H1 (cell line): ENCODE measurements at regions not wholly inside any gene's neighbourhood (a gene's known extent, or its start where the extent isn't known, plus 50 kb on each side); places are given as distances from the start of the nearest gene placed in this dataset.

ENCODE experiments used
- CTCF ChIA-PET: fragments of 300-600 bp; sonication (Branson Sonifier 250); formaldehyde crosslinking; loops from one replicate; lab custom pipeline; 2021; ENCODE audit not compliant: partially characterized antibody; lab: Charles Lee
- POLR2A ChIA-PET: fragments of 300-600 bp; sonication (Branson Sonifier 250); formaldehyde crosslinking; loops from one replicate; lab custom pipeline; 2021; ENCODE audit warnings: inconsistent platforms; ENCODE audit not compliant: partially characterized antibody; lab: Charles Lee
- DNase-seq, 2 experiments: peaks; one replicate each; pipeline versions ENCODE4 v3.0.0 to v3.0.0-alpha.2; 2010 to 2022; ENCODE audit warnings: low spot score in 2 of 2, low read depth in 1 of 2, mixed read lengths in 1 of 2
- FAIRE-seq: peaks from 2 replicates; lab custom pipeline; 2011; peaks lifted over from hg19 to GRCh38; lab: Jason Lieb, UNC
- H2AFZ ChIP-seq: 2 replicates; pipeline ENCODE4 v1.8.1; 2012; ENCODE audit warnings: low read length, inconsistent platforms
- H2AK5ac ChIP-seq: 2 replicates; pipeline ENCODE4 v1.6.1; 2013; ENCODE audit warnings: low read depth, low read length
- H2BK120ac ChIP-seq: replicated peaks from 2 replicates; pipeline ENCODE3; 2013; ENCODE audit warnings: low read depth, low read length, inconsistent platforms
- H2BK12ac ChIP-seq: 2 replicates; pipeline ENCODE4 v1.6.1; 2013; ENCODE audit warnings: low read depth, low read length
- H2BK15ac ChIP-seq: 2 replicates; pipeline ENCODE4 v1.6.1; 2013; ENCODE audit warnings: low read length
- H2BK20ac ChIP-seq: 2 replicates; pipeline ENCODE4 v1.6.1; 2013; ENCODE audit warnings: low read length
- H2BK5ac ChIP-seq: 2 replicates; pipeline ENCODE4 v1.6.1; 2013; ENCODE audit warnings: low read depth, low read length
- H3K14ac ChIP-seq: 2 replicates; pipeline ENCODE4 v1.6.1; 2013; ENCODE audit warnings: inconsistent platforms; ENCODE audit not compliant: insufficient read length
- H3K18ac ChIP-seq: 2 replicates; pipeline ENCODE4 v1.6.1; 2013; ENCODE audit warnings: low read length; ENCODE audit errors: extremely low read depth
- H3K23ac ChIP-seq: 2 replicates; pipeline ENCODE4 v1.6.1; 2013; ENCODE audit warnings: inconsistent platforms; ENCODE audit not compliant: insufficient read length
- H3K23me2 ChIP-seq: 2 replicates; pipeline ENCODE4 v1.6.1; 2013; ENCODE audit warnings: low read depth, low read length
- H3K27ac ChIP-seq: 2 replicates; pipeline ENCODE4 v1.6.1; 2011; ENCODE audit warnings: low read depth, low read length, inconsistent platforms
- H3K27me3 ChIP-seq, 4 experiments: replicated peaks in 1 of 4; 1 replicate in 1 of 4; 2 replicates in 3 of 4; pipeline versions ENCODE4 v1.6.1 to v1.8.1; 2011 to 2013; ENCODE audit warnings: low read length in 3 of 4, mild to moderate bottlenecking in 3 of 4, inconsistent platforms in 2 of 4, mixed read lengths in 2 of 4, moderate library complexity in 1 of 4; ENCODE audit not compliant: control insufficient read depth in 3 of 4, insufficient read depth in 3 of 4; ENCODE audit errors: extremely low read depth in 1 of 4
- H3K36me3 ChIP-seq, 4 experiments: 2 replicates each; pipeline versions ENCODE4 v1.6.1 to v1.8.1; 2011 to 2013; ENCODE audit warnings: mild to moderate bottlenecking in 4 of 4, low read length in 3 of 4, moderate library complexity in 2 of 4, control low read depth in 1 of 4, inconsistent platforms in 1 of 4; ENCODE audit not compliant: insufficient read depth in 4 of 4, control insufficient read depth in 2 of 4
- H3K4ac ChIP-seq: replicated peaks from 2 replicates; pipeline ENCODE3; 2013; ENCODE audit warnings: low read length, low read depth, mixed read lengths, inconsistent platforms; ENCODE audit not compliant: insufficient read length
- H3K4me1 ChIP-seq, 4 experiments: replicated peaks in 1 of 4; 1 replicate in 1 of 4; 2 replicates in 3 of 4; pipeline versions ENCODE4 v1.6.1 to v1.8.1; 2011 to 2013; ENCODE audit warnings: low read length in 3 of 4, inconsistent platforms in 2 of 4, mixed read lengths in 1 of 4; ENCODE audit not compliant: insufficient read depth in 4 of 4, control insufficient read depth in 3 of 4
- H3K4me2 ChIP-seq, 2 experiments: 2 replicates each; pipeline versions ENCODE4 v1.6.1 to v1.8.1; 2011 to 2013; ENCODE audit warnings: low read depth in 2 of 2, low read length in 2 of 2, control low read depth in 1 of 2, inconsistent platforms in 1 of 2, mild to moderate bottlenecking in 1 of 2; ENCODE audit not compliant: insufficient read depth in 1 of 2
- H3K4me3 ChIP-seq, 4 experiments: fragments of 200-600, 300-600 bp in 1 of 4; sonication (generic), shearing (Covaris generic), sonication (Bioruptor Twin) in 1 of 4; 2 replicates each; pipeline versions ENCODE4 v1.5.1 to v1.8.1; 2011 to 2016; ENCODE audit warnings: low read length in 4 of 4, low read depth in 3 of 4, control low read depth in 2 of 4, inconsistent platforms in 2 of 4, mild to moderate bottlenecking in 2 of 4, mixed read lengths in 1 of 4, moderate library complexity in 1 of 4; ENCODE audit not compliant: insufficient read depth in 2 of 4; ENCODE audit errors: extremely low read depth in 1 of 4
- H3K56ac ChIP-seq: replicated peaks from 2 replicates; pipeline ENCODE3; 2013; ENCODE audit warnings: low read depth, mild to moderate bottlenecking, mixed read lengths, low read length, inconsistent platforms; ENCODE audit not compliant: insufficient read length
- H3K79me1 ChIP-seq: 2 replicates; pipeline ENCODE4 v1.6.1; 2013; ENCODE audit warnings: low read depth, low read length, control low read depth
- H3K79me2 ChIP-seq, 2 experiments: 2 replicates each; pipeline versions ENCODE4 v1.6.1 to v1.8.1; 2012 to 2013; ENCODE audit warnings: low read length in 2 of 2, mild to moderate bottlenecking in 2 of 2, inconsistent platforms in 1 of 2; ENCODE audit not compliant: insufficient read depth in 2 of 2, control insufficient read depth in 1 of 2
- H3K9ac ChIP-seq, 4 experiments: replicated peaks in 1 of 4; 1 replicate in 1 of 4; 2 replicates in 3 of 4; pipeline versions ENCODE4 v1.6.1 to v1.8.1; 2011 to 2013; ENCODE audit warnings: low read depth in 3 of 4, low read length in 3 of 4, control low read depth in 2 of 4, mild to moderate bottlenecking in 2 of 4, moderate library complexity in 2 of 4, inconsistent platforms in 1 of 4; ENCODE audit errors: extremely low read depth in 1 of 4
- H3K9me3 ChIP-seq, 2 experiments: 2 replicates each; pipeline versions ENCODE4 v1.6.1 to v1.8.1; 2012 to 2013; ENCODE audit warnings: mild to moderate bottlenecking in 2 of 2, moderate library complexity in 2 of 2, control low read depth in 1 of 2, inconsistent platforms in 1 of 2, low read depth in 1 of 2, low read length in 1 of 2, mixed read lengths in 1 of 2; ENCODE audit not compliant: insufficient read depth in 2 of 2
- H4K20me1 ChIP-seq, 2 experiments: replicated peaks in 1 of 2; 2 replicates each; pipeline versions ENCODE3 to v1.8.1; 2011 to 2013; ENCODE audit warnings: inconsistent platforms in 2 of 2, low read length in 2 of 2, mild to moderate bottlenecking in 1 of 2; ENCODE audit not compliant: insufficient read depth in 2 of 2, control insufficient read depth in 1 of 2
- H4K5ac ChIP-seq: 2 replicates; pipeline ENCODE4 v1.6.1; 2013; ENCODE audit warnings: low read length, low read depth, mixed read lengths, inconsistent platforms; ENCODE audit not compliant: insufficient read length
- H4K8ac ChIP-seq: 2 replicates; pipeline ENCODE4 v1.8.0; 2013; ENCODE audit warnings: mild to moderate bottlenecking, moderate library complexity, low read length, inconsistent platforms; ENCODE audit not compliant: insufficient read depth; ENCODE audit errors: extremely low read depth
- H4K91ac ChIP-seq: replicated peaks from 2 replicates; pipeline ENCODE3; 2013; ENCODE audit warnings: low read length, mixed read lengths, inconsistent platforms; ENCODE audit not compliant: insufficient read length
- CREB1 ChIP-seq: IDR thresholded peaks from 2 replicates; pipeline ENCODE4 v1.6.1; 2012; ENCODE audit warnings: inconsistent platforms
- WGBS, 2 experiments: shearing (Covaris generic) in 1 of 2; methylation state at CpG; one replicate each; pipeline versions ENCODE4 v1.1.6 to v1.1.7; 2013 to 2015; ENCODE audit warnings: low lambda C conversion rate in 2 of 2, mixed read lengths in 2 of 2, inconsistent platforms in 1 of 2, low coverage in 1 of 2, missing lambda C conversion rate in 1 of 2; ENCODE audit not compliant: insufficient replicate concordance in 2 of 2, insufficient coverage in 1 of 2, insufficient read length in 1 of 2; ENCODE audit errors: extremely low coverage in 1 of 2, missing lambda C conversion rate in 1 of 2; 5-methylcytosine and 5-hydroxymethylcytosine counted together

DNA sequence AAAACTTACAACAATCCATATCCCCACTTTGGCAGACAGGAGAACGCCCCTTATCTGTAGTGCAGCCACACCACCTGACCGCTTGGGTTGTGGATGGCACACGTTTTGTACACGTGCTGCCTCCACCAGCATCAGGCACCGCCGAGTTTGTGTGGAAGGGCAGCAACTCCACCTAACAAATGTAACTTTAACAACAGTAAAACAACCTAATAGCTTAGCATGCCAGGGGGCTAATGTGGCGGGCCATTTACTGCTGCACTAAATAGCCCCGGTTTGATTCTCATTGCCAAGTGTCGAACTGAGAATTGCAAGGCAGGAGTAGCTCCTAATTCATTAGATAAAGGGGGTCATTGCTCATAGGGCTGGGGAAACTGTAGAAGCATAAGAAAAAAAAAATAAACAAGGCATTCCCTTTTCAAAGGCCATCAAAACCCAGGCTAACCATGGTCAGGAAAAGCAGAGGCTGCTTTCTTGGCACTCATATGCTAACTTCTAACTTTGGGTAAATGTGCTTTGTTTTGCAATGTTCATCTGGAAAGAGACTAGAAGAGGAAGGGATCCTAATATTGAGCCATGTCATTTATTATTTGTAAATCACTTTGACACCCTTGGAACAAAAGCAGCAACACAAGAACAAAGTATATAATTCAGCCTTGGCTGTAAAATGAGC lies 279.7 kb upstream of the SOX5 start:
- POLR2A ChIA-PET = no interaction called here
- Histone ChIP-seq H4K8ac (no peak overlapping the region), H3K36me3 (no peaks in the 10 kb centered on the region), H2BK120ac (no peak overlapping the region), H4K91ac (no peak overlapping the region), H3K14ac (no peak overlapping the region), H4K5ac (no peak overlapping the region), H3K23me2 (no peaks in the 10 kb centered on the region; the same call in 1 of the 2 replicates), H2BK12ac (0 out of 2 replicates have a peak overlapping the region, but pooled peaks have one; percentile 72), H3K4me3 (no peak overlapping the region), H3K56ac (no peak overlapping the region), H3K9ac (no peak overlapping the region; a peak in 1 of 7 replicates), H2AK5ac (no peak overlapping the region; the same call in 1 of the 2 replicates), H2AFZ (no peak overlapping the region; the same call in 1 of the 2 replicates), H3K27ac (no peak overlapping the region), H3K18ac (no peak overlapping the region), H3K4ac (peak overlapping the region; percentile 15), H3K4me2 (peak overlapping the region in 1 of 2 experiments; percentile 6; a peak in 1 of 4 replicates), H2BK5ac (no peak overlapping the region; the same call in 1 of the 2 replicates), H2BK15ac (no peak overlapping the region), H3K23ac (no peak overlapping the region), H3K79me2 (no peaks in the 10 kb centered on the region), H2BK20ac (no peak overlapping the region), H3K4me1 (peaks cover 0 to 8% (median 4%) of the 10 kb centered on the region in 4 experiments; a peak in 3 of 7 replicates), H3K27me3 (no peaks in the 10 kb centered on the region), H3K9me3 (no peaks in the 10 kb centered on the region), H3K79me1 (no peaks in the 10 kb centered on the region), H4K20me1 (no peaks in the 10 kb centered on the region)
- TF ChIP-seq CREB1 = no peak
- 83% methylated on average over 9 of the region's 9 CpGs; no CpG with 5 or more reads in 1 of the 2 experiments for WGBS, 2 experiments
- no peak for FAIRE-seq
- CTCF ChIA-PET = no interaction called here
- no peak for DNase-seq
